ENCODE measurements at regions not wholly inside any gene's neighbourhood (a gene's known extent, or its start where the extent isn't known, plus 50 kb on each side); places are given as distances from the start of the nearest gene placed in this dataset.

DNA sequence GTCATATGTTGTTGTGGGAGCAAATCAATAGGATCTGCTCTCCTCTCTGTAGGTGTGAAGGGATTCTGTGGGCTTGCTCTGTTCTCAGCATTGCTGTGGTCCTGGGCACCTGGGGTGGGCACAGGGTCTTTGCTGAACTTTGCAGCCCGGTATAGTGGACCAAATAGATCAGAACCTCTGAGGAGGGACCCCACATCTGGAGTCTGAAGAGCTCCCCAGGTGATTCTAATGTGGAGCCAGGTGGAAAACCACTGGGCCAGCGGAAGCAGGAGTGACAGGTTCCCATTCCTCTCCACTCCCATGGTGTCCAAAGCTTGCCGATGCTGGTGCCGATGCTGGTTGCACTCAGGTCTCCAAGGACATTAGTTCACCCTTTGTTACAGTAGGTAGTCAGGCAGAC, 257.2 kb downstream of the GLRX3 start:
- TF ChIP-seq, protein P1, sequence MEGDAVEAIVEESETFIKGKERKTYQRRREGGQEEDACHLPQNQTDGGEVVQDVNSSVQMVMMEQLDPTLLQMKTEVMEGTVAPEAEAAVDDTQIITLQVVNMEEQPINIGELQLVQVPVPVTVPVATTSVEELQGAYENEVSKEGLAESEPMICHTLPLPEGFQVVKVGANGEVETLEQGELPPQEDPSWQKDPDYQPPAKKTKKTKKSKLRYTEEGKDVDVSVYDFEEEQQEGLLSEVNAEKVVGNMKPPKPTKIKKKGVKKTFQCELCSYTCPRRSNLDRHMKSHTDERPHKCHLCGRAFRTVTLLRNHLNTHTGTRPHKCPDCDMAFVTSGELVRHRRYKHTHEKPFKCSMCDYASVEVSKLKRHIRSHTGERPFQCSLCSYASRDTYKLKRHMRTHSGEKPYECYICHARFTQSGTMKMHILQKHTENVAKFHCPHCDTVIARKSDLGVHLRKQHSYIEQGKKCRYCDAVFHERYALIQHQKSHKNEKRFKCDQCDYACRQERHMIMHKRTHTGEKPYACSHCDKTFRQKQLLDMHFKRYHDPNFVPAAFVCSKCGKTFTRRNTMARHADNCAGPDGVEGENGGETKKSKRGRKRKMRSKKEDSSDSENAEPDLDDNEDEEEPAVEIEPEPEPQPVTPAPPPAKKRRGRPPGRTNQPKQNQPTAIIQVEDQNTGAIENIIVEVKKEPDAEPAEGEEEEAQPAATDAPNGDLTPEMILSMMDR (IDR thresholded peaks at IDR 0.05) = no peak
- TF ChIP-seq POLR2A (IDR thresholded peaks at IDR 0.05) (no peak), EP300 (IDR thresholded peaks at IDR 0.05) (no peak)
